ENCODE measurements at regions not wholly inside any gene's neighbourhood (a gene's known extent, or its start where the extent isn't known, plus 50 kb on each side); places are given as distances from the start of the nearest gene placed in this dataset.

- TF ChIP-seq ZNF416 (tag by site-specific recombination; IDR thresholded peaks at IDR 0.05) (no peak), ZNF280C (tag by site-specific recombination; IDR thresholded peaks at IDR 0.05) (no peak), ZNF214 (tag by site-specific recombination; IDR thresholded peaks at IDR 0.05; ENCODE audit: borderline replicate concordance) (no peak), ZIC2 (tag by site-specific recombination; IDR thresholded peaks at IDR 0.05) (no peak), HIC1 (tag by site-specific recombination; IDR thresholded peaks at IDR 0.05) (no peak), OSR2 (tag by site-specific recombination; IDR thresholded peaks at IDR 0.05) (no peak), ZNF514 (tag by site-specific recombination; IDR thresholded peaks at IDR 0.05) (no peak), ZNF398 (tag by site-specific recombination; IDR thresholded peaks at IDR 0.05) (no peak)
- H3K4me3 ChIP-seq (ENCODE audit: low read depth, low read length), result no peak overlapping the region
- ChIA-PET CTCF (no interaction called here), POLR2A (interaction anchor here (1.2 kb wide), 1 partner anchor 12 kb away, joined by 3 read pairs; no protein-coding TSS in a partner anchor)
- H3K27ac ChIP-seq (ENCODE audit: extremely low read depth, low read depth, low read length), result no peak overlapping the region
- no peaks in the 10 kb centered on the region for H3K4me1 ChIP-seq (ENCODE audit: control insufficient read depth, insufficient read depth, low read length)
- H3K9me3 ChIP-seq (ENCODE audit: control insufficient read depth, insufficient read depth, low read depth, low read length), result no peaks in the 10 kb centered on the region
- H3K36me3 ChIP-seq (ENCODE audit: control insufficient read depth in 2 of 2, insufficient read depth in 1 of 2, low read length in 2 of 2), result no peaks in the 10 kb centered on the region
These were observed 516.6 kb upstream of the JARID2 start for GRCh38 chr6:14729129-14729871.

GRCh38 chr6:14730654-14731053, 515.2 kb upstream of the JARID2 start:
- Histone ChIP-seq H3K27ac (ENCODE audit: extremely low read depth, low read depth, low read length) (no peak overlapping the region), H3K36me3 (ENCODE audit: control insufficient read depth in 2 of 2, insufficient read depth in 1 of 2, low read length in 2 of 2) (no peaks in the 10 kb centered on the region), H3K4me1 (ENCODE audit: control insufficient read depth, insufficient read depth, low read length) (no peaks in the 10 kb centered on the region), H3K9me3 (ENCODE audit: control insufficient read depth, insufficient read depth, low read depth, low read length) (no peaks in the 10 kb centered on the region), H3K4me3 (ENCODE audit: low read depth, low read length) (no peak overlapping the region)
- POLR2A ChIA-PET, result no interaction called here
- TF ChIP-seq PRDM2 (tag by site-specific recombination; IDR thresholded peaks at IDR 0.05; ENCODE audit: borderline replicate concordance) (no peak), ZNF488 (tag by site-specific recombination; IDR thresholded peaks at IDR 0.05) (no peak), ZNF701 (tag by site-specific recombination; IDR thresholded peaks at IDR 0.05) (no peak), ZNF391 (tag by site-specific recombination; IDR thresholded peaks at IDR 0.05; ENCODE audit: borderline replicate concordance, low read depth) (no peak), ZNF169 (tag by site-specific recombination; IDR thresholded peaks at IDR 0.05) (no peak), ZNF561 (tag by site-specific recombination; IDR thresholded peaks at IDR 0.05; ENCODE audit: borderline replicate concordance) (no peak), ZNF658 (tag by site-specific recombination; IDR thresholded peaks at IDR 0.05) (no peak)
- CTCF ChIA-PET, result no interaction called here
